A549 (cell line): ENCODE measurements at regions not wholly inside any gene's neighbourhood (a gene's known extent, or its start where the extent isn't known, plus 50 kb on each side); places are given as distances from the start of the nearest gene placed in this dataset.

ENCODE experiments used
- CTCF ChIP-seq: fragments of >200 bp; sonication (Bioruptor Twin); formaldehyde crosslinking; IDR thresholded peaks from 3 replicates; pipeline ENCODE4 v1.5.1; 2016
- NPAS2 ChIP-seq: fragments of 250-450 bp; sonication (Bioruptor Pico); IDR thresholded peaks from 2 replicates; pipeline ENCODE4 v1.8.0; 2022; ENCODE audit warnings: mild to moderate bottlenecking, moderate library complexity, borderline replicate concordance
- TF ChIP-seq, protein P1 (sequence below): fragments of 450-650 bp; IDR thresholded peaks from 2 replicates; pipeline ENCODE4 v1.6.1; 2014; ENCODE audit warnings: antibody characterized with exemption

GRCh38 chr5:90113108-90113507 is 296.4 kb downstream of the CETN3 start:
- TF ChIP-seq CTCF (no peak), NPAS2 (CRISPR knock-in tag) (no peak)
- TF ChIP-seq, protein P1, sequence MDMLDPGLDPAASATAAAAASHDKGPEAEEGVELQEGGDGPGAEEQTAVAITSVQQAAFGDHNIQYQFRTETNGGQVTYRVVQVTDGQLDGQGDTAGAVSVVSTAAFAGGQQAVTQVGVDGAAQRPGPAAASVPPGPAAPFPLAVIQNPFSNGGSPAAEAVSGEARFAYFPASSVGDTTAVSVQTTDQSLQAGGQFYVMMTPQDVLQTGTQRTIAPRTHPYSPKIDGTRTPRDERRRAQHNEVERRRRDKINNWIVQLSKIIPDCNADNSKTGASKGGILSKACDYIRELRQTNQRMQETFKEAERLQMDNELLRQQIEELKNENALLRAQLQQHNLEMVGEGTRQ, result no peak
